ENCODE measurements at regions not wholly inside any gene's neighbourhood (a gene's known extent, or its start where the extent isn't known, plus 50 kb on each side); places are given as distances from the start of the nearest gene placed in this dataset.

DNA sequence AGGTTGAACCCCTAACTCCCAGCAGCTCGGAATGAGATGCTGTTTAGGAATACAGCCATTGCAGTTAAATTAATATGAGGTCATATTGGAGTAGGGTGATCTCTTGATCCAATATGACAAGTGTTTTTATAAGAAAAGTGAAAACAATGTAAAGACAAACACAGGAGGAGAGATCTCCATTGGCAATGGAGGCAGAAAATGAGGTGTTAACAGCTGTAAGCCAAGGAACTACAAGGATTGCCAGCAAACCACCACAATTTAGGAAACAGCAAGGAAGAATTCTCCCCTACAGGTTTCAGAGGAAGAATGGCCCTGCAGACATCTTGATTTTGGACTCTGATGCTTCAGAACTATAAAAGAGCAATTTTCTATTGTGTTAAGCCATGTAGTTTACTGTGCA is 774.3 kb downstream of the MRPL39 start:
- TF ChIP-seq POLR2A (IDR thresholded peaks at IDR 0.05) = no peak
- TF ChIP-seq, protein P1, sequence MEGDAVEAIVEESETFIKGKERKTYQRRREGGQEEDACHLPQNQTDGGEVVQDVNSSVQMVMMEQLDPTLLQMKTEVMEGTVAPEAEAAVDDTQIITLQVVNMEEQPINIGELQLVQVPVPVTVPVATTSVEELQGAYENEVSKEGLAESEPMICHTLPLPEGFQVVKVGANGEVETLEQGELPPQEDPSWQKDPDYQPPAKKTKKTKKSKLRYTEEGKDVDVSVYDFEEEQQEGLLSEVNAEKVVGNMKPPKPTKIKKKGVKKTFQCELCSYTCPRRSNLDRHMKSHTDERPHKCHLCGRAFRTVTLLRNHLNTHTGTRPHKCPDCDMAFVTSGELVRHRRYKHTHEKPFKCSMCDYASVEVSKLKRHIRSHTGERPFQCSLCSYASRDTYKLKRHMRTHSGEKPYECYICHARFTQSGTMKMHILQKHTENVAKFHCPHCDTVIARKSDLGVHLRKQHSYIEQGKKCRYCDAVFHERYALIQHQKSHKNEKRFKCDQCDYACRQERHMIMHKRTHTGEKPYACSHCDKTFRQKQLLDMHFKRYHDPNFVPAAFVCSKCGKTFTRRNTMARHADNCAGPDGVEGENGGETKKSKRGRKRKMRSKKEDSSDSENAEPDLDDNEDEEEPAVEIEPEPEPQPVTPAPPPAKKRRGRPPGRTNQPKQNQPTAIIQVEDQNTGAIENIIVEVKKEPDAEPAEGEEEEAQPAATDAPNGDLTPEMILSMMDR (IDR thresholded peaks at IDR 0.05) = no peak

Measured in body of pancreas (tissue), 4 donors.